IPS DF 6.9 (cell line): ENCODE measurements at regions not wholly inside any gene's neighbourhood (a gene's known extent, or its start where the extent isn't known, plus 50 kb on each side); places are given as distances from the start of the nearest gene placed in this dataset.

ENCODE experiments used
- DNase-seq: peaks from one replicate; pipeline ENCODE4 v3.0.0-alpha.2; 2013; ENCODE audit warnings: low read depth, low spot score
- H3K27ac ChIP-seq: one replicate; pipeline ENCODE4 v1.5.1; 2013; ENCODE audit warnings: low read length, control low read depth
- H3K27me3 ChIP-seq: 2 replicates; pipeline ENCODE4 v1.6.1; 2013; ENCODE audit warnings: mild to moderate bottlenecking, low read length; ENCODE audit not compliant: control insufficient read depth, insufficient read depth
- H3K36me3 ChIP-seq: 2 replicates; pipeline ENCODE4 v1.6.1; 2013; ENCODE audit warnings: low read length; ENCODE audit not compliant: control insufficient read depth, insufficient read depth
- H3K4me1 ChIP-seq: 2 replicates; pipeline ENCODE4 v1.6.1; 2013; ENCODE audit warnings: low read length; ENCODE audit not compliant: control insufficient read depth, insufficient read depth
- H3K4me3 ChIP-seq: 2 replicates; pipeline ENCODE4 v1.5.1; 2013; ENCODE audit warnings: mild to moderate bottlenecking, low read length
- H3K9me3 ChIP-seq: 2 replicates; pipeline ENCODE4 v1.6.1; 2013; ENCODE audit warnings: low read length, inconsistent platforms; ENCODE audit not compliant: control insufficient read depth, insufficient read depth
- WGBS: extraction: QIAGEN DNeasy Blood & Tissue Kit; methylation state at CpG from one replicate; pipeline ENCODE4 v1.1.7; 2013; ENCODE audit warnings: mixed read lengths, missing lambda C conversion rate; ENCODE audit not compliant: insufficient read length, insufficient coverage; 5-methylcytosine and 5-hydroxymethylcytosine counted together

DNA sequence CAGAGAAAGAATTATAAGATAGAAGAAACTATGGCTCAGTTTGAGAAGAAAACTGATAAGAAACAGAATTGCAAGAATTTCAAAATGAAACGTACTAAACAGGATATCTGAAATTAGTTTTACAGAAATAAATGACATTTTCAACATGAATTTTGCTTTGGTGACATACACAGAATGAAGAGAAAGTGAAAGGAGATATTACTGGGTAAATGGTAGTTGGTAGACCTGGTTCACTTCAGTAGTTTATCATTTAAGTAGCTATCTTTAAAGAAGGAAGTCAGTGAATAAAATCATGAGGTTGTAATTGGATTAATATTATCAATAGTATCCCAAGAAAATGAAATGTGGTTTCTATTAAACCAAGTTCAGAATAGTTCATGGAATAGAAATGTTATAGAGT, 395.5 kb upstream of the SMIM31 start:
- Histone ChIP-seq H3K27me3 (no peaks in the 10 kb centered on the region), H3K4me3 (no peak overlapping the region), H3K27ac (no peak overlapping the region), H3K36me3 (no peaks in the 10 kb centered on the region), H3K4me1 (no peaks in the 10 kb centered on the region), H3K9me3 (no peaks in the 10 kb centered on the region)
- no peak for DNase-seq
- no CpG with 5 or more reads among the region's 1 CpG for WGBS

DNA sequence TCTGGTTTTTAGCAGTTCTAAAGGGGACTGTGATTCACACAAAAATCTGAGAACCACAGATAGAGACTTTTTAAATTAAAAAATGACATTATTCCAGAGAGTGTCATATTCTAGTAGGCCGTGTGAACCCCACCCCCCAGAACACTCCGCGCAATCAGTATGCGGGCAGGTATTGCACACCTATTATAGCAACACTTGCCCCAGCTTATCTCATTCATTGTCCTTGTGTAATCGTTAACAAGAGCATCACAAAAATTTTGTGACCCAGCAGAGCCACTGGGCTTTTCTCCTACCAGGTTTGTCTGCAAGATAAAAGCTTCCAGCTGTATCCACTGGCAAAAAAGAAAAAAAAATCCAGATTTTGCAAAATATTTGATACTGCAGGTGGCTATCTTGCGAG, 394.1 kb upstream of the SMIM31 start:
- Histone ChIP-seq H3K36me3 (no peaks in the 10 kb centered on the region), H3K4me3 (no peak overlapping the region), H3K9me3 (no peaks in the 10 kb centered on the region), H3K4me1 (no peaks in the 10 kb centered on the region), H3K27me3 (no peaks in the 10 kb centered on the region), H3K27ac (no peak overlapping the region)
- DNase-seq: no peak
- no CpG with 5 or more reads among the region's 6 CpGs for WGBS

DNA sequence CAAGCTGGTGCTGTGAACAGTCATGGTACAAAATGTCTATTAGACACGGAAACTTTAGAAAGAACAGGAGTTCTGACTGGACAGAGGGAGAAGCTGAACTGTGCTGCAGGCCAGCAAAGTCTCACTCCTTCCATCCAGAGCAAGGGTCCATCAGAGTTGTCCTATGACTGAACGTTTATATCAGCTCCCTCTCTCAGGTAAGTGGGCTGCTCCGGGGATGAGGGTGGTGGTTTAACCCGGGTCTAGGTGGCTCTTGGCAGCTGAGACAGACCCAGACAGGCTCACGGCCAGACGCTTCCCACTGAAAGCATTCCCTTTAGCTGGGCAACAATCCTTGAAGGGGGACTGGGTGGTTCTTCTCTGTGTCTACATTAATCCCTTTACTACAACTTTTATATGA, 385.0 kb upstream of the SMIM31 start:
- H3K27me3 ChIP-seq: no peaks in the 10 kb centered on the region
- WGBS: no CpG with 5 or more reads among the region's 6 CpGs

DNA sequence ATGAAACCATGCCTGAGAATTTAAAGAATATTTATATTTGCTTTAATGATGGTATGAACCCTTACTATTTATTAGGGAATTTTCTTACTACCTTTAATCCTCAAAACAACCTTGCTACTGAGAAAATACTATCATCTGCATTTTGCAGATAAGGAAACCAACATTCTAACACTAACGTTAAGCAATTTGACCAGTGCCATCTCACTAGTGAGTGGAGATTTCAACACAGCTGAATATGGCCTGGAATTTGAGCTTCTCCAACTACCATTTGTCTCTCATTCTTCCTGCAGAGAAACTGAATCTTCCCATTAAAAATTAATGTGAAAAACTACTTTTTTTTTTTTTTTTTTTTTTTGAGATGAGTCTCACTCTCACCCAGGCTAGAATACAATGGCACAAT, 380.9 kb upstream of the SMIM31 start:
- no peak for DNase-seq
- Histone ChIP-seq H3K27me3 (no peaks in the 10 kb centered on the region), H3K36me3 (no peaks in the 10 kb centered on the region), H3K27ac (no peak overlapping the region), H3K9me3 (no peaks in the 10 kb centered on the region), H3K4me1 (no peaks in the 10 kb centered on the region), H3K4me3 (no peak overlapping the region)
- WGBS: no CpG with 5 or more reads among the region's 1 CpG

More for the DNA sequence above, 385.0 kb upstream of the SMIM31 start:
- Histone ChIP-seq H3K27ac (no peak overlapping the region), H3K36me3 (no peaks in the 10 kb centered on the region), H3K4me1 (no peaks in the 10 kb centered on the region), H3K4me3 (no peak overlapping the region), H3K9me3 (no peaks in the 10 kb centered on the region)
- no peak for DNase-seq

DNA sequence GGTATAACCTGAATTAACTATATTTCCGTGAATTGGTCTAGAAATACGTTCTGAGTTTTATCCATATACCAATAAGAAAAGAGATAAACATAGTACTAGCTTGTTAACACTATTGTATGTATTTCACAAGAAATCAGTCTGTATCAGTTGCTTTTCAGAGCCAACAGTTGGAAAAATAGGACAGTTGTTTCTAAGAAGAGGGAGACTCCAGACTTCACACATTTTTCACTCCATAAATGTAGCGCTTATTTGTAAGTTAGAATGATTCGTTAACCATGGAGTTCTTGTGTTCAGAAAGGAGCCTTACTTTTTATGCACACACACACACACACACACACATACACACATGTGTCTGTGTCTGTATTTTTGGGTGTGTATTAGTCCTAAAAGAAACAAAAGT, 376.7 kb upstream of the SMIM31 start:
- Histone ChIP-seq H3K27ac (no peak overlapping the region), H3K27me3 (no peaks in the 10 kb centered on the region), H3K4me1 (no peaks in the 10 kb centered on the region), H3K4me3 (no peak overlapping the region), H3K36me3 (no peaks in the 10 kb centered on the region), H3K9me3 (no peaks in the 10 kb centered on the region)
- no peak for DNase-seq
- WGBS: no CpG with 5 or more reads among the region's 4 CpGs

DNA sequence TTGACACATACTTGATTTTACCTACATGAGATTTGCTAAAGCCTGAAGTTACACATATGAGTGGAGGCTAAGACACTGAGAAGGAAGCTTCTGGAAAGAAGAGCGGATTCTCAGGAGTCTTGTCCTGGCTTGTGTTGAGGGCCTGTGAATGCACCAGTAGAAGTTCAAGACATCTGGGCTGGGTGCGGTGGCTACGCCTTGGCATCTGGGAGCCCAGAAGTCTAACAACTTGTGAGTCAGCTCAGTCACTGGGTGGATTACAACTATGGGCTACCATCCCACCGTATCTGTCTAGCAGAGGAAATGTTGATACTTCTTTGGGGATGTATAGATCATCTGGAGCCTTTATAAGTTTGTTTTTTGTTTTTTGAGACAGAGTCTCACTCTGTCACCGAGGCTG, 375.6 kb upstream of the SMIM31 start:
- no peaks in the 10 kb centered on the region for H3K9me3 ChIP-seq
- no peak for DNase-seq
- H3K27me3 ChIP-seq: peaks cover 2% of the 10 kb centered on the region; the same call in 1 of the 2 replicates
- no peak overlapping the region for H3K27ac ChIP-seq
- H3K4me1 ChIP-seq: no peaks in the 10 kb centered on the region
- H3K4me3 ChIP-seq: no peak overlapping the region
- no CpG with 5 or more reads among the region's 5 CpGs for WGBS
- H3K36me3 ChIP-seq: no peaks in the 10 kb centered on the region

DNA sequence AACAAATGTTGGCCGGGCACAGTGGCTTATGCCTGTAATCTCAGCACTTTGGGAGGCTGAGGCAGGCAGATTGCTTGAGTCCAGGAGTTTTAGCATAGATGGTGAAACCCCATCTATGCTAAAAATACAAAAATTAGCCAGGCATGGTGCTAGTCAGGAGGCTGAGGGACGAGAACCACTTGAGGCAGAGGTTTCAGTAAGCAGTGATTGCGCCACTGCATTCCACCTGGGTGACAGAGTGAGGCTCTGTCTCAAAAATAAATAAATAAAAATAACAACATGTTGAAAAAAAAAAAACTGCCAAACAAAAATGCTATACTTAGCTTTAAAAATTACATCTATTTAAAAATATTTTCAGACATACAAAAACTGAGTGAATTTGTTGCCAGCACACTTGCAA, 374.2 kb upstream of the SMIM31 start:
- Histone ChIP-seq H3K36me3 (no peaks in the 10 kb centered on the region), H3K27ac (no peak overlapping the region), H3K9me3 (no peaks in the 10 kb centered on the region), H3K27me3 (peaks cover 2% of the 10 kb centered on the region; the same call in 1 of the 2 replicates), H3K4me3 (no peak overlapping the region), H3K4me1 (no peaks in the 10 kb centered on the region)
- WGBS: no CpG with 5 or more reads among the region's 3 CpGs
- no peak for DNase-seq

DNA sequence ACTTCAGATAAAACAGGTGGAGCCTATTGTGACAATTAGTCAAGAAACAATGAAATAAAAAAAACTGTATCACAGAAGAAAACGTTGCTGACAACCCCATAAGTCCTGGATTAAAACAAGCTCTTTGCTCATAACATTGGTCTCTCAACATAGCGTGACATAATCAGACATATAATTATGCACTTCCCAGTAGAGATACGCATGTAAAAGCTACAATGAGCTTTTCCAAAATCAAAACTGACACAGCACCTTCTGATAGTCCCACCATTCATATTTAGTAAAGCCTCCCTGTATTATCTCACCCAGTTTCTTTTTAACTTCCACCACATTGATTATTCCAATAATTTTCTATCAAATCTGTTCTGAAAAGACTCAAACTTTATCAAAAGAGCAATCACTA, 372.1 kb upstream of the SMIM31 start:
- no peak for DNase-seq
- no peaks in the 10 kb centered on the region for H3K36me3 ChIP-seq
- no peaks in the 10 kb centered on the region for H3K4me1 ChIP-seq
- no CpG with 5 or more reads among the region's 3 CpGs for WGBS
- H3K9me3 ChIP-seq: no peaks in the 10 kb centered on the region
- peaks cover 2% of the 10 kb centered on the region; the same call in 1 of the 2 replicates for H3K27me3 ChIP-seq
- no peak overlapping the region for H3K27ac ChIP-seq
- H3K4me3 ChIP-seq: no peak overlapping the region

DNA sequence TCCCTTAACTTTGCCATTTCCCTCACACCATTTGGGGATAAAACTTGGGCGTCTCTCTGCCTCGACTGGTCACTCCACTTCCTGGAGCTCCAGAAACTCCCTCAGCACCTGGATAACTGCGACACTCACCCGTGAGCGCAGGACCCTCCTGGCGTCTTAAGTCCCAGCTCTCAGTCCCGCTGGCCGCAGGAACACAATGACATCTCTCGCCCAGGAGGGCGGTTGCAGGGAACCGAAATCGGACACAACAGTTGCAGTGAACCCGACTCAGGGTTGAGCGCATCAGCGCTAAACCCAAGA, 370.9 kb upstream of the SMIM31 start:
- Histone ChIP-seq H3K27me3 (peaks cover 2% of the 10 kb centered on the region; the same call in 1 of the 2 replicates), H3K9me3 (no peaks in the 10 kb centered on the region), H3K4me3 (peak overlapping the region; percentile 63; the same call in 1 of the 2 replicates), H3K36me3 (no peaks in the 10 kb centered on the region), H3K4me1 (no peaks in the 10 kb centered on the region), H3K27ac (no peak overlapping the region)
- no peak for DNase-seq
- no CpG with 5 or more reads among the region's 15 CpGs for WGBS

DNA sequence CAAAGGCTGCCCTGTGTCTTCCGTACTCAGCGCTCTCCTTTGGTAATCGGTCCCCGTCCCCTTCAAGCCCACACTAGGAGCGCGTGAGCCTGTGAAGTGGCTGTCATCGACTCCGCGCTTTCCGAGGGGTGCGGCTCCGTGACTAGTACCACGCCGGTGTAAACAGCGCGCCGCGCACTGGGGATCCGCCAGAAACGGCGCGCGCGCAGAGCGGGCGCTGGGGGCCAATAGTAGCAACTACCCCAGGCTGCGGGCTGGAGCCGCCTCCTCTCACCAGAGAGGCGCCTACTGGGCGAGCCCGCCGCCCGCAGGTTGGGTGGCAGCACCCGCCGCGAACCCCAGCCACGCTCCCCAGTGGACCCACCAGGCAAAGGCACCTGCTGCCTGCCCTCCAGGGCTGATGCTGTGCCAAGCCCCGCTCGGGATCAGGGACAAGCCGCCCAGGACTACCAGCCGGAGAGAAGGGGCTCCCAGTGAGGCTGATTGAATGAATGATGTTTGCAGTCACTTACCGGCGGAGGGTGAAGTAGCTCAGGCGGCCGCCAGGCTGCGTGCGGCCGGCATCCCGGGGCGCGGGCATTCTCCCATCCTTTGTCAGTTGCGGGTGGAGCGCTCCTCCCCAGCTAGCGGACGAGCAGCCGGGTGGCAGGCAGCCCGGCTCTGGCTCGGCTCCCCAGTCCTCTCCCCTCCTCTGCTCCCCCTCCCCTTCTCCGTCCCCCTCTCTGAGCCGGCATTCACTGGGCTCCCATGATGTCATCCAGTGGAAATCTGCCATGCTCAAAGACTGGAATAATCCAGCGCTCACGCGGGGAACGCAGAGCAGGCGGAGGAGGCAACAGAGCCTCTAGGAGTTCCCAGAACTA, 370.3 kb upstream of the SMIM31 start:
- peak overlapping the region; percentile 63; the same call in 1 of the 2 replicates for H3K4me3 ChIP-seq
- no peak for DNase-seq
- H3K27ac ChIP-seq: no peak overlapping the region
- no peaks in the 10 kb centered on the region for H3K4me1 ChIP-seq
- H3K27me3 ChIP-seq: peaks cover 2% of the 10 kb centered on the region; the same call in 1 of the 2 replicates
- H3K9me3 ChIP-seq: no peaks in the 10 kb centered on the region
- no peaks in the 10 kb centered on the region for H3K36me3 ChIP-seq
- WGBS: no CpG with 5 or more reads among the region's 65 CpGs

DNA sequence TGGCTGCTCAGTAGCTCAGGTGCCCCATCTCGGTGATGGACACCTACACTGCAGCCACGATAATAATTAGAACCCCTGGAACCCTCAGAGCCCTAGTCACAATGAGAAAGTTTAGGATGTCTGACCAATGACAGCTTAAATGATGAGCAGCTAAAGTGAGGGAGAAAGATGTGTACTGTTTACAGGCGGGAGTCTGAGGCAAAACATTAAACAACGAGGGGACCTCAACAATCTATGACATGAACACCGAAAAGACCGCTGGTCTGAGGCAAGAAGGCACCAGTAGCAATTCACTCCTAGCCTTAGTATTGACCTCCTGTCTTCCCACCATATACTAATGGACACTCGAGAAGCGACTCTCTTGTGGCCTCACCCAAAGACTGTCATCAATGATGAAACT, 369.5 kb upstream of the SMIM31 start:
- Histone ChIP-seq H3K9me3 (no peaks in the 10 kb centered on the region), H3K27me3 (peaks cover 2% of the 10 kb centered on the region; the same call in 1 of the 2 replicates), H3K36me3 (no peaks in the 10 kb centered on the region), H3K27ac (no peak overlapping the region), H3K4me1 (no peaks in the 10 kb centered on the region), H3K4me3 (no peak overlapping the region; the same call in 1 of the 2 replicates)
- no CpG with 5 or more reads among the region's 8 CpGs for WGBS
- no peak for DNase-seq
